HFF-Myc (cell line): ENCODE measurements at regions not wholly inside any gene's neighbourhood (a gene's known extent, or its start where the extent isn't known, plus 50 kb on each side); places are given as distances from the start of the nearest gene placed in this dataset.
"Not testable (repeated sequence)": the region's sequence is repeated elsewhere in the genome, so short reads cannot be mapped to it uniquely, and the experiment has no call there.

Source experiments
- DNase-seq: peaks from one replicate; pipeline ENCODE4 v3.0.0-alpha.2; 2011; ENCODE audit warnings: low read depth; ENCODE audit errors: extremely low read depth
- H3K4me3 ChIP-seq: replicated peaks from 2 replicates; pipeline ENCODE4 v1.5.1; 2011; ENCODE audit warnings: low read depth, mild to moderate bottlenecking, control low read depth, low read length
- CTCF ChIP-seq: IDR thresholded peaks from 2 replicates; pipeline ENCODE4 v1.5.1; 2012; ENCODE audit warnings: mild to moderate bottlenecking, low read depth, low read length, control low read depth; ENCODE audit errors: missing control alignments

- no peak for DNase-seq
- no peak for TF ChIP-seq CTCF
- H3K4me3 ChIP-seq: no peak overlapping the region
Observed at GRCh38 chrX:15013461-15013860, 140.2 kb downstream of the MOSPD2 start.

- no peak for DNase-seq
- TF ChIP-seq CTCF: no peak
- no peak overlapping the region for H3K4me3 ChIP-seq
Observed at GRCh38 chrX:14997271-14997670, 124.0 kb downstream of the MOSPD2 start.

GRCh38 chrX:14984425-14984824, 111.2 kb downstream of the MOSPD2 start:
- H3K4me3 ChIP-seq, DNase-seq: not testable (repeated sequence)
